ENCODE measurements at regions not wholly inside any gene's neighbourhood (a gene's known extent, or its start where the extent isn't known, plus 50 kb on each side); places are given as distances from the start of the nearest gene placed in this dataset.

DNA sequence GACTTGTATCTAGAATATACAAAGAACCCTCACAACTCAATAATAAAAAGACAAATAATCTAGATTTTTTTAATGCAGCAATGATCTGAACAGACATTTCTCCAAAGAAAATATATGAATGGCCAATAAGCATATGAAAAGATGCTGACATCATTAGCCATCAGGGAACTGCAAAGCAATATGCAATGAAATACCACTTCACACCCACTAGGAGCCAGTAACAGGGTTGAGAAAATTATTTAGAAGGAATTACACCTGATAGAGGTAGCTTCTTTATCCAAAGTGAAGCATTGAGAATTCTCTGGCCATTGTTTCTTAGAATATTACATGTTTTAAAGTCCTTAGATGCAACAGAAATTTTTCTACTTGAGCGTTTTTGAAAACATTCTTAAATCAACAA lies 316.9 kb downstream of the KCNN2 start:
- Histone ChIP-seq H3K27ac (ENCODE audit: low read length) (no peak overlapping the region), H3K36me3 (replicated peaks; ENCODE audit: insufficient read depth, low read length) (no peaks in the 10 kb centered on the region), H4K20me1 (ENCODE audit: insufficient read depth, low read length) (no peaks in the 10 kb centered on the region), H3K4me2 (ENCODE audit: low read depth, low read length) (no peak overlapping the region), H3K27me3 (replicated peaks; ENCODE audit: insufficient read depth, low read length) (no peaks in the 10 kb centered on the region), H3K9me3 (replicated peaks; ENCODE audit: insufficient read depth, low read length) (no peaks in the 10 kb centered on the region), H3K4me3 (ENCODE audit: low read length) (no peak overlapping the region), H3F3A (ENCODE audit: insufficient read depth, low read length) (no peaks in the 10 kb centered on the region), H3K9me2 (replicated peaks; ENCODE audit: insufficient read depth, low read length) (no peaks in the 10 kb centered on the region), H3K79me2 (ENCODE audit: low read length) (no peaks in the 10 kb centered on the region), H2AFZ (ENCODE audit: low read length) (no peak overlapping the region), H3K4me1 (ENCODE audit: low read length) (no peaks in the 10 kb centered on the region), H3K9ac (ENCODE audit: low read length) (no peak overlapping the region)
- TF ChIP-seq EZH2 (optimal IDR thresholded peaks at IDR 0.05; ENCODE audit: low read depth, low read length) (no peak), EZH2phosphoT487 (IDR thresholded peaks at IDR 0.05; ENCODE audit: low read length) (no peak)
- TF ChIP-seq, protein P1, sequence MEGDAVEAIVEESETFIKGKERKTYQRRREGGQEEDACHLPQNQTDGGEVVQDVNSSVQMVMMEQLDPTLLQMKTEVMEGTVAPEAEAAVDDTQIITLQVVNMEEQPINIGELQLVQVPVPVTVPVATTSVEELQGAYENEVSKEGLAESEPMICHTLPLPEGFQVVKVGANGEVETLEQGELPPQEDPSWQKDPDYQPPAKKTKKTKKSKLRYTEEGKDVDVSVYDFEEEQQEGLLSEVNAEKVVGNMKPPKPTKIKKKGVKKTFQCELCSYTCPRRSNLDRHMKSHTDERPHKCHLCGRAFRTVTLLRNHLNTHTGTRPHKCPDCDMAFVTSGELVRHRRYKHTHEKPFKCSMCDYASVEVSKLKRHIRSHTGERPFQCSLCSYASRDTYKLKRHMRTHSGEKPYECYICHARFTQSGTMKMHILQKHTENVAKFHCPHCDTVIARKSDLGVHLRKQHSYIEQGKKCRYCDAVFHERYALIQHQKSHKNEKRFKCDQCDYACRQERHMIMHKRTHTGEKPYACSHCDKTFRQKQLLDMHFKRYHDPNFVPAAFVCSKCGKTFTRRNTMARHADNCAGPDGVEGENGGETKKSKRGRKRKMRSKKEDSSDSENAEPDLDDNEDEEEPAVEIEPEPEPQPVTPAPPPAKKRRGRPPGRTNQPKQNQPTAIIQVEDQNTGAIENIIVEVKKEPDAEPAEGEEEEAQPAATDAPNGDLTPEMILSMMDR (IDR thresholded peaks at IDR 0.05; ENCODE audit: low read length) = no peak
- DNase-seq = no peak

GRCh38 chr5:114665551-114665950 lies 303.7 kb downstream of the KCNN2 start:
- H3K36me3 ChIP-seq (replicated peaks; ENCODE audit: insufficient read depth, low read length) = no peaks in the 10 kb centered on the region
- TF ChIP-seq EZH2phosphoT487 (IDR thresholded peaks at IDR 0.05; ENCODE audit: low read length) = no peak
- TF ChIP-seq, protein P1 (IDR thresholded peaks at IDR 0.05; ENCODE audit: low read length) = no peak
- TF ChIP-seq EZH2 (optimal IDR thresholded peaks at IDR 0.05; ENCODE audit: low read depth, low read length) = no peak

GRCh38 chr5:114660791-114661190 lies 298.9 kb downstream of the KCNN2 start:
- Histone ChIP-seq H3F3A (ENCODE audit: insufficient read depth, low read length) (no peaks in the 10 kb centered on the region), H3K27ac (ENCODE audit: low read length) (no peak overlapping the region), H3K4me2 (ENCODE audit: low read depth, low read length) (no peak overlapping the region), H3K79me2 (ENCODE audit: low read length) (no peaks in the 10 kb centered on the region), H3K4me3 (ENCODE audit: low read length) (no peak overlapping the region), H3K9me2 (replicated peaks; ENCODE audit: insufficient read depth, low read length) (no peaks in the 10 kb centered on the region), H3K27me3 (replicated peaks; ENCODE audit: insufficient read depth, low read length) (no peaks in the 10 kb centered on the region), H3K9ac (ENCODE audit: low read length) (no peak overlapping the region), H4K20me1 (ENCODE audit: insufficient read depth, low read length) (no peaks in the 10 kb centered on the region), H2AFZ (ENCODE audit: low read length) (no peak overlapping the region), H3K36me3 (replicated peaks; ENCODE audit: insufficient read depth, low read length) (no peaks in the 10 kb centered on the region), H3K4me1 (ENCODE audit: low read length) (no peaks in the 10 kb centered on the region), H3K9me3 (replicated peaks; ENCODE audit: insufficient read depth, low read length) (no peaks in the 10 kb centered on the region)
- DNase-seq = no peak
- TF ChIP-seq, protein P1 (IDR thresholded peaks at IDR 0.05; ENCODE audit: low read length) = no peak
- TF ChIP-seq EZH2 (optimal IDR thresholded peaks at IDR 0.05; ENCODE audit: low read depth, low read length) (no peak), EZH2phosphoT487 (IDR thresholded peaks at IDR 0.05; ENCODE audit: low read length) (no peak)

More at GRCh38 chr5:114665551-114665950, 303.7 kb downstream of the KCNN2 start:
- no peak overlapping the region for H2AFZ ChIP-seq (ENCODE audit: low read length)
- no peaks in the 10 kb centered on the region for H3K9me3 ChIP-seq (replicated peaks; ENCODE audit: insufficient read depth, low read length)
- DNase-seq = no peak
- no peaks in the 10 kb centered on the region for H3K4me1 ChIP-seq (ENCODE audit: low read length)
- no peaks in the 10 kb centered on the region for H3K9me2 ChIP-seq (replicated peaks; ENCODE audit: insufficient read depth, low read length)
- H3K4me2 ChIP-seq (ENCODE audit: low read depth, low read length) = no peak overlapping the region
- H3K9ac ChIP-seq (ENCODE audit: low read length) = no peak overlapping the region
- no peak overlapping the region for H3K4me3 ChIP-seq (ENCODE audit: low read length)
- no peaks in the 10 kb centered on the region for H3F3A ChIP-seq (ENCODE audit: insufficient read depth, low read length)
- H3K27ac ChIP-seq (ENCODE audit: low read length) = no peak overlapping the region
- no peaks in the 10 kb centered on the region for H3K79me2 ChIP-seq (ENCODE audit: low read length)
- no peaks in the 10 kb centered on the region for H3K27me3 ChIP-seq (replicated peaks; ENCODE audit: insufficient read depth, low read length)
- no peaks in the 10 kb centered on the region for H4K20me1 ChIP-seq (ENCODE audit: insufficient read depth, low read length)
